NCI-H1105 (cell line): ENCODE measurements at regions not wholly inside any gene's neighbourhood (a gene's known extent, or its start where the extent isn't known, plus 50 kb on each side); places are given as distances from the start of the nearest gene placed in this dataset.

ENCODE experiments used
- DNase-seq: peaks from one replicate; lab custom pipeline; 2025; lab: John Stamatoyannopoulos, UW

- no peak for DNase-seq
These were observed 551.6 kb upstream of the JARID2 start for GRCh38 chr6:14694308-14694707.

- DNase-seq: no peak
These were observed 550.3 kb upstream of the JARID2 start for GRCh38 chr6:14695579-14695978.

GRCh38 chr6:14696367-14696766, 549.5 kb upstream of the JARID2 start:
- DNase-seq: no peak

GRCh38 chr6:14697427-14697826, 548.4 kb upstream of the JARID2 start:
- no peak for DNase-seq

GRCh38 chr6:14699803-14700601, 545.9 kb upstream of the JARID2 start:
- no peak for DNase-seq

- DNase-seq: no peak
These were observed 543.9 kb upstream of the JARID2 start for GRCh38 chr6:14701946-14702345.

- DNase-seq: no peak
These were observed 543.2 kb upstream of the JARID2 start for GRCh38 chr6:14702678-14703077.

- DNase-seq: no peak
These were observed 542.3 kb upstream of the JARID2 start for GRCh38 chr6:14703586-14703985.

- no peak for DNase-seq
These were observed 541.2 kb upstream of the JARID2 start for GRCh38 chr6:14704383-14705271.

GRCh38 chr6:14705841-14706377, 540.0 kb upstream of the JARID2 start:
- no peak for DNase-seq

GRCh38 chr6:14706378-14706929, 539.4 kb upstream of the JARID2 start:
- DNase-seq: no peak

- no peak for DNase-seq
These were observed 538.6 kb upstream of the JARID2 start for GRCh38 chr6:14707276-14707675.

GRCh38 chr6:14707971-14708465, 537.9 kb upstream of the JARID2 start:
- DNase-seq: no peak

- DNase-seq: no peak
These were observed 536.7 kb upstream of the JARID2 start for GRCh38 chr6:14709066-14709670.

- no peak for DNase-seq
These were observed 536.0 kb upstream of the JARID2 start for GRCh38 chr6:14709900-14710299.

- no peak for DNase-seq
These were observed 535.4 kb upstream of the JARID2 start for GRCh38 chr6:14710421-14710820.

GRCh38 chr6:14711056-14711703, 534.7 kb upstream of the JARID2 start:
- DNase-seq: peak; percentile 13

GRCh38 chr6:14711704-14712379, 534.0 kb upstream of the JARID2 start:
- DNase-seq: no peak

- no peak for DNase-seq
These were observed 532.6 kb upstream of the JARID2 start for GRCh38 chr6:14713008-14713960.
